Activated CD4-positive, alpha-beta memory T cell treated with anti-CD3 and anti-CD28 coated beads for 36 hours (primary cell): ENCODE measurements at regions not wholly inside any gene's neighbourhood (a gene's known extent, or its start where the extent isn't known, plus 50 kb on each side); places are given as distances from the start of the nearest gene placed in this dataset.

Experiments
- CTCF ChIA-PET: fragments of 350-600 bp; sonication (Branson Sonifier 250); formaldehyde crosslinking; loops from one replicate; lab custom pipeline; 2021; ENCODE audit warnings: antibody characterized with exemption, inconsistent platforms; lab: Charles Lee
- POLR2A ChIA-PET: fragments of 350-600 bp; sonication (Branson Sonifier 250); formaldehyde crosslinking; loops from one replicate; lab custom pipeline; 2021; ENCODE audit warnings: antibody characterized with exemption; lab: Charles Lee
- DNase-seq: peaks from one replicate; pipeline ENCODE4 v3.0.0-alpha.2; 2020
- H3K27ac Mint-ChIP-seq: one replicate; pipeline ENCODE4 v1.8.0; 2021; ENCODE audit warnings: mixed read lengths
- H3K27me3 Mint-ChIP-seq: one replicate; pipeline ENCODE4 v1.8.0; 2021; ENCODE audit warnings: mixed read lengths
- H3K36me3 Mint-ChIP-seq: one replicate; pipeline ENCODE4 v1.8.0; 2021; ENCODE audit warnings: mixed read lengths
- H3K4me1 Mint-ChIP-seq: one replicate; pipeline ENCODE4 v1.8.0; 2021; ENCODE audit warnings: low read depth, mixed read lengths
- H3K4me3 Mint-ChIP-seq: one replicate; pipeline ENCODE4 v1.8.0; 2021; ENCODE audit warnings: mild to moderate bottlenecking, mixed read lengths
- H3K9me3 Mint-ChIP-seq: one replicate; pipeline ENCODE4 v1.8.0; 2021; ENCODE audit warnings: mixed read lengths
- intact Hi-C: fragments of 100-400 bp; cut with micrococcal nuclease; formaldehyde crosslinking; loops from one replicate; pipeline ENCODE4 v1.15.1; 2023

DNA sequence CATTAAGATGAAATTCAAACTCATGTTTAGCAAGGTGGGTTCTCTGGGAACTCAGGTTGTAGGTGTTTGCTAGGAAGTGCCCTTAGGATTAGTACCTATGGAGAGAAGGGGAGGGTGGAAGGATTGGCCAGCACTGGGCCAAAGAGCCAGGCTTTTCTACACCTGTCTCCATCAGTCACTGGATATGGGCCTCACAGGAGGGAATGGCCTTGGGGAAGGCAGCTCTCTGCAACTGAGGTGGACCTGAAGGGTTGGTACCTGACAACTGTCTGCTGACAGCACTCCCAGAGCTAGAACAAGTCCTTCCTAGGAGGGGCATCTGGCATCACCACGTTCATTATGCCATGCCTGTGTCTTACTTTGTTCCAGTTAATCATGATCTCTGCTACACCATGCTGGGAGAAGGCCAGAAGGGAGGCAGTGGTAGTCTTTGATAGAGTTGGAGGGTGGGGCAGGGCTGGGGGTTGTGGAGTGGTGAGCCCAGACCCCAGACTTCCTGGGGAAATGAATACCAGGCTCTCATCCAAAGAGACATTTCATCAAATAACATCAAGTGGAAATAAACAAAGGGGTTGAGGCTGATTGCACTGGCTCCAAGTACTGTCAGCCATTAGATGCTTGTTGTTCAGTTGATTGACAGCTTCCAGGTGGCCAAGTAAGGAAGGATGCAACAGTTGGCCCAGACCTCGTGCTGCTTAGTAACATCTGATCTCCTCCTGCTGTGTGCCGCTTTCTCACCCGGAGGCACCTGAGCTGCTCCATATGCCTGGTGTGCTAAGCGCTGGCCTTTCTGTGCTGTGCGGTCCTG lies 70.6 kb upstream of the PIK3CG start:
- CTCF ChIA-PET: interaction anchor here (0.6 to 6.5 kb wide), 2 partner anchors 355 to 1086 kb away, joined by 3 to 155 read pairs; no protein-coding TSS in a partner anchor
- DNase-seq: no peak
- no peaks in the 10 kb centered on the region for H3K4me1 Mint-ChIP-seq
- intact Hi-C loops: loop anchor here (5.0 to 10.0 kb wide), 3 partner anchors 150 to 1083 kb away; partner anchors contain the start of gene PRKAR2B
- no peak overlapping the region for H3K4me3 Mint-ChIP-seq
- H3K27me3 Mint-ChIP-seq: peaks cover 4% of the 10 kb centered on the region
- H3K36me3 Mint-ChIP-seq: no peaks in the 10 kb centered on the region
- no peak overlapping the region for H3K27ac Mint-ChIP-seq
- POLR2A ChIA-PET: no interaction called here
- H3K9me3 Mint-ChIP-seq: peaks cover 9% of the 10 kb centered on the region

- no peak overlapping the region for H3K27ac Mint-ChIP-seq
- intact Hi-C loops: loop anchor here (10.0 kb wide), 2 partner anchors 150 to 250 kb away; partner anchors contain the start of gene PRKAR2B
- no peaks in the 10 kb centered on the region for H3K36me3 Mint-ChIP-seq
- peaks cover 2% of the 10 kb centered on the region for H3K27me3 Mint-ChIP-seq
- ChIA-PET CTCF (interaction anchor here (6.5 kb wide), 1 partner anchor 355 kb away, joined by 155 read pairs; no protein-coding TSS in a partner anchor), POLR2A (no interaction called here)
- no peak for DNase-seq
- H3K4me1 Mint-ChIP-seq: no peaks in the 10 kb centered on the region
- no peak overlapping the region for H3K4me3 Mint-ChIP-seq
- peaks cover 7% of the 10 kb centered on the region for H3K9me3 Mint-ChIP-seq
Observed at GRCh38 chr7:106795084-106795876, 69.8 kb upstream of the PIK3CG start.

DNA sequence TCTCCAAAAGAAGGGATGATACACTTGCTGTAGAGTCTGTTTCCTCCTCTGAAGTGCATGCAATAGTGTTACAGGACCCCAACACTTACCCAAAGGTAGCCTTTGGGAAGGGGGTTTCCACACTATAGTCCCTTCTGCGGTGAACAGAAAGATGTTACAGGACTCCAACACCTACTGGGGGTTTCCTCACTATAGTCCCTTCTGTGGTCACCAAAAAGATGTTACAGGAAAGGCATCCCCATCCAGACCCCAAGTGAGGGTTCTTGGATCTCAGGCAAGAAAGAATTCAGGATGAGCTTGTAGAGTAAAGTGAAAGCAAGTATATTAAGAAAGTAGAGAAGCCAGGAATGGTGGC lies 69.2 kb upstream of the PIK3CG start:
- CTCF ChIA-PET: interaction anchor here (6.5 kb wide), 1 partner anchor 354 kb away, joined by 155 read pairs; no protein-coding TSS in a partner anchor
- H3K9me3 Mint-ChIP-seq: peaks cover 7% of the 10 kb centered on the region

DNA sequence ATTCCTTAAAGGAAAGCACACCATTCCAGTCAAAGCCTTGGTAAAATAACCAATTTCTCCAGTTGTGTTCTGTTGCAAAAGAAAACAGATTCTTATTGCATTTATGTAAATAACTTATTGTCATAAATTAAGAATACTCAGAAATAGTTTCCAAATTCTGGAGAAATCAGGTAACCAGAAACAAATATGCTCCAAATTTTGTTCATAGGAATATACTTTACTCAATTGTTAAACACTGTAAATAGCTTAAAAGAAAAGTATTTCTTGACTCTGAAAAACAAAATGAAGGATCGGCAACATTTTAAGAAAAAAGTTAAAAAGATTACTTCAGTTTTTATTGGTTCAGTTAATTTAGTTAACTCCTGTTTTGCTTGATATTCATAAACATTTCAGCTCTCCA lies 67.1 kb upstream of the PIK3CG start:
- no peak for DNase-seq
- H3K9me3 Mint-ChIP-seq: peaks cover 7% of the 10 kb centered on the region
- no peaks in the 10 kb centered on the region for H3K4me1 Mint-ChIP-seq
- H3K36me3 Mint-ChIP-seq: no peaks in the 10 kb centered on the region
- intact Hi-C loops: loop anchor here (10.0 kb wide), 2 partner anchors 147 to 247 kb away; partner anchors contain the start of gene PRKAR2B
- no peak overlapping the region for H3K27ac Mint-ChIP-seq
- peaks cover 5% of the 10 kb centered on the region for H3K27me3 Mint-ChIP-seq
- no peak overlapping the region for H3K4me3 Mint-ChIP-seq
- CTCF ChIA-PET: interaction anchor here (6.5 kb wide), 1 partner anchor 352 kb away, joined by 155 read pairs; no protein-coding TSS in a partner anchor
- POLR2A ChIA-PET: no interaction called here

More for the DNA sequence above, 69.2 kb upstream of the PIK3CG start:
- POLR2A ChIA-PET: no interaction called here
- DNase-seq: no peak
- Mint-ChIP-seq H3K4me3 (no peak overlapping the region), H3K4me1 (no peaks in the 10 kb centered on the region), H3K27ac (no peak overlapping the region), H3K36me3 (no peaks in the 10 kb centered on the region), H3K27me3 (no peaks in the 10 kb centered on the region)
- intact Hi-C loops: loop anchor here (10.0 kb wide), 2 partner anchors 149 to 249 kb away; partner anchors contain the start of gene PRKAR2B

DNA sequence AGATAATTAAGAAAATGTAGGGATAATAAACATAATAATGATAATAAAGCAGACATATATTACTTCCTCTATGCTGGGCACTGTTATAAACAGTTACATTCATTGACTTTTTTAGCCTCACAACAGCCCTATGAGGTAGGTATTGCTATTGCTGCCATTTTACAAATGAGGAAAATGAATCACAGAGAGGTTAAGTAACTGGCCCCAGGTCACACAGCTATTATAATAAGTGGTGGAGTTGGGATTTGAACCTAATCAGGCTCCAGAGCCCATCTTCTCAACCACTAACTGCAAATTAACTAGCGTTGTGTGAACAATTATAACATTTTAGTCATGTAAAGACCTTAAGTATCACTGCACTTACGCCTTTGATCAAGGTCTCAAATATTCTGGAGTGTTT lies 62.5 kb upstream of the PIK3CG start:
- no peak overlapping the region for H3K27ac Mint-ChIP-seq
- peaks cover 2% of the 10 kb centered on the region for H3K9me3 Mint-ChIP-seq
- ChIA-PET CTCF (no interaction called here), POLR2A (no interaction called here)
- no peak for DNase-seq
- no peaks in the 10 kb centered on the region for H3K36me3 Mint-ChIP-seq
- H3K4me1 Mint-ChIP-seq: no peaks in the 10 kb centered on the region
- intact Hi-C loops: no loop called here
- H3K27me3 Mint-ChIP-seq: peaks cover 7% of the 10 kb centered on the region
- no peak overlapping the region for H3K4me3 Mint-ChIP-seq

DNA sequence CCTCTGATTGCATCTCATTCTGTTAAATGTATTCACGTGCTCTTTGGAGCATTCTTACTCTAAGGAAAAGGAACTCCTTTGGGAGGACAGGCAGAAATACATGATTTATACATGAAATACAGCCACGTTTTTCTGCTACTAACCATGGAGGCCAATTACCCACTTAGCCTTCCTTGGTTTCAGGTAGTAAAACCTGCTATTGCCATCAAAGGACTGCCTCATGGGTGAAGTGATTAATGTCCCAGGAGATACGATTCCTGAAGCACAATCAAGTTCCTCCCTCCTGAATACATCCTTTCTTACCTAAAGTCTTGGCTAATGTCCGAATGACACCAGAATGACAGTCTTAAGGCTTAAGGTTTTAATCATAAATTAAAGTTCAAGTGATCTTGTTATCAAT lies 58.5 kb upstream of the PIK3CG start:
- ChIA-PET CTCF (no interaction called here), POLR2A (no interaction called here)
- no peaks in the 10 kb centered on the region for H3K9me3 Mint-ChIP-seq
- intact Hi-C loops: no loop called here
- H3K4me1 Mint-ChIP-seq: no peaks in the 10 kb centered on the region
- no peak overlapping the region for H3K4me3 Mint-ChIP-seq
- H3K36me3 Mint-ChIP-seq: no peaks in the 10 kb centered on the region
- H3K27me3 Mint-ChIP-seq: peaks cover 4% of the 10 kb centered on the region
- H3K27ac Mint-ChIP-seq: no peak overlapping the region
- DNase-seq: no peak

DNA sequence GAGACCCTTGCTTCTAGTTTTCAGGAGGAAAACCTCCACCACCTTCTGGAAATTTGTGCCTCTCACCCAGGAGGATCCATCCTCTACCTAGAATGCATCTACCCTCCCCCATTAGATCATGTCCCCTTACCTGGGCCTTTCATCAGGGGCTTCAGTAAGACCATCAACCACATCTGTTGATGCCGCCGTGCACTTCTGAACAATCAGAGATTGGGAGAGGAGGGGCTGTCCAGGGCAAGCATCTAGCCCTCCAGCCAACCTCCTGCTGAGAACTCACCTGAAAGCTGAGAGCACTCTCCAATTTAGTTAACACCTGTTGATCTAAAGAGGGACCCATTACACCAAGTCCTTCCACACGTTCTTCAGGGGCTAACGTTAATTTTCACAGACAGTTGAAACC lies 57.6 kb upstream of the PIK3CG start:
- peaks cover 2% of the 10 kb centered on the region for H3K27me3 Mint-ChIP-seq
- no peak overlapping the region for H3K4me3 Mint-ChIP-seq
- ChIA-PET POLR2A (no interaction called here), CTCF (no interaction called here)
- intact Hi-C loops: no loop called here
- no peak for DNase-seq
- H3K27ac Mint-ChIP-seq: no peak overlapping the region
- no peaks in the 10 kb centered on the region for H3K36me3 Mint-ChIP-seq
- no peaks in the 10 kb centered on the region for H3K9me3 Mint-ChIP-seq
- no peaks in the 10 kb centered on the region for H3K4me1 Mint-ChIP-seq

DNA sequence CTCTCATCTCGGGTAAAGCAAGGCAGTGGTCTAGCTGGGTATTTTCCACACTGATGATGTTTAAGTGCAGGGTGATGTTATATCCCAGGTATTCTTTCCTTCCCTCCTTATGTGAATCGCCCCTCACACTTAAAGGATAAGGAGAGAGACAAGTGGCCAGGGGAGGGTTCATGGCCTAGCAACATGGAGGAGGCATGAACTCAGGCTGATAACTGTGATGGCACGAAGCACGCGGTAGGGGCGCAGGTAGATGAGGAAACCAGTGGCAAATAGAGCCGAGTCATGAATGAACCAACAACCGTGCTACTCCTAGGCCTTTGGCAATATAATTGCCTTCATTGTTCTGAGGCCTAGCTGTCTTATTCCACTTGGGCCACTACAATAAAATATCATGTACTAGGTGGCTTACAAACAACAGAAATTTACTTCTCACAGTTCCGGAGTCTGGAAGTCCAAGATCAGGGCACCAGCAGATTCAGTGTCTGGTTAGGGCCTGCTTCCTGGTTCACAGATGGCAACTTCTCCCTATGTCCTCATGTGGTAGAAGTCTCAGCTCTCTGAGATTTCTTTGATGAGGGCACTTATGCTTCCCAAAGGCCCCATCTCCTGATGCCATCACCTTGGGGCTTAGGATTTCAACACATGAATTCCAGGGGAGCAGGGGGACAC lies 56.0 kb upstream of the PIK3CG start:
- ChIA-PET POLR2A (no interaction called here), CTCF (interaction anchor here (1.0 to 1.2 kb wide), 2 partner anchors 16 to 342 kb away, joined by 3 read pairs; no protein-coding TSS in a partner anchor)
- Mint-ChIP-seq H3K4me3 (no peak overlapping the region), H3K4me1 (no peaks in the 10 kb centered on the region), H3K9me3 (no peaks in the 10 kb centered on the region), H3K27ac (no peak overlapping the region), H3K27me3 (peaks cover 2% of the 10 kb centered on the region), H3K36me3 (no peaks in the 10 kb centered on the region)
- intact Hi-C loops: no loop called here
- DNase-seq: no peak

GRCh38 chr7:106811472-106811871 lies 53.6 kb upstream of the PIK3CG start:
- intact Hi-C loops: no loop called here
- H3K4me3 Mint-ChIP-seq: no peak overlapping the region
- ChIA-PET POLR2A (no interaction called here), CTCF (no interaction called here)
- no peaks in the 10 kb centered on the region for H3K9me3 Mint-ChIP-seq
- DNase-seq: no peak
- H3K27ac Mint-ChIP-seq: no peak overlapping the region
- H3K36me3 Mint-ChIP-seq: no peaks in the 10 kb centered on the region
- H3K4me1 Mint-ChIP-seq: no peaks in the 10 kb centered on the region
- peaks cover 2% of the 10 kb centered on the region for H3K27me3 Mint-ChIP-seq

GRCh38 chr7:106812027-106812643 lies 52.9 kb upstream of the PIK3CG start:
- POLR2A ChIA-PET: interaction anchor here (0.6 kb wide), 1 partner anchor 83 kb away, joined by 3 read pairs; no protein-coding TSS in a partner anchor
- intact Hi-C loops: no loop called here

GRCh38 chr7:106813705-106814305 lies 51.3 kb upstream of the PIK3CG start:
- CTCF ChIA-PET: no interaction called here
- H3K27me3 Mint-ChIP-seq: no peaks in the 10 kb centered on the region
- H3K4me1 Mint-ChIP-seq: no peaks in the 10 kb centered on the region
- no peak overlapping the region for H3K4me3 Mint-ChIP-seq
- no peaks in the 10 kb centered on the region for H3K36me3 Mint-ChIP-seq
- POLR2A ChIA-PET: no interaction called here
- intact Hi-C loops: no loop called here
- no peak overlapping the region for H3K27ac Mint-ChIP-seq
- DNase-seq: no peak
- H3K9me3 Mint-ChIP-seq: no peaks in the 10 kb centered on the region

More at GRCh38 chr7:106812027-106812643, 52.9 kb upstream of the PIK3CG start:
- H3K4me1 Mint-ChIP-seq: no peaks in the 10 kb centered on the region
- no peak for DNase-seq
- no peak overlapping the region for H3K27ac Mint-ChIP-seq
- H3K4me3 Mint-ChIP-seq: no peak overlapping the region
- no peaks in the 10 kb centered on the region for H3K9me3 Mint-ChIP-seq
- no peaks in the 10 kb centered on the region for H3K36me3 Mint-ChIP-seq
- H3K27me3 Mint-ChIP-seq: peaks cover 2% of the 10 kb centered on the region
- CTCF ChIA-PET: interaction anchor here (1.4 kb wide), 1 partner anchor 19 kb away, joined by 4 read pairs; no protein-coding TSS in a partner anchor
